Endothelial cell (in vitro differentiated cells): ENCODE measurements at regions not wholly inside any gene's neighbourhood (a gene's known extent, or its start where the extent isn't known, plus 50 kb on each side); places are given as distances from the start of the nearest gene placed in this dataset.

Experiments used
- DNase-seq: peaks from one replicate; pipeline ENCODE4 v3.0.0; 2021; ENCODE audit warnings: low spot score
- H3K27ac Mint-ChIP-seq: one replicate; pipeline ENCODE4 v1.8.0; 2021; ENCODE audit warnings: mixed read lengths, inconsistent platforms; ENCODE audit not compliant: unreplicated experiment
- H3K27me3 Mint-ChIP-seq: one replicate; pipeline ENCODE4 v1.8.0; 2021; ENCODE audit warnings: mild to moderate bottlenecking, moderate library complexity, mixed read lengths, inconsistent platforms; ENCODE audit not compliant: unreplicated experiment
- H3K36me3 Mint-ChIP-seq: one replicate; pipeline ENCODE4 v1.8.0; 2021; ENCODE audit warnings: mild to moderate bottlenecking, low read depth, mixed read lengths, inconsistent platforms; ENCODE audit not compliant: unreplicated experiment
- H3K4me1 Mint-ChIP-seq: one replicate; pipeline ENCODE4 v1.8.0; 2021; ENCODE audit warnings: mild to moderate bottlenecking, mixed read lengths, inconsistent platforms; ENCODE audit not compliant: unreplicated experiment
- H3K4me3 Mint-ChIP-seq: one replicate; pipeline ENCODE4 v1.8.0; 2021; ENCODE audit warnings: mild to moderate bottlenecking, mixed read lengths, inconsistent platforms; ENCODE audit not compliant: unreplicated experiment
- H3K9me3 Mint-ChIP-seq: one replicate; pipeline ENCODE4 v1.8.0; 2021; ENCODE audit warnings: mixed read lengths, inconsistent platforms; ENCODE audit not compliant: unreplicated experiment
- CTCF ChIP-seq: fragments of 200-600 bp; sonication (generic); IDR thresholded peaks from one replicate; pipeline ENCODE4 v1.5.0; 2021; ENCODE audit warnings: antibody characterized with exemption; ENCODE audit not compliant: unreplicated experiment

- Mint-ChIP-seq H3K9me3 (no peaks in the 10 kb centered on the region), H3K4me1 (peaks cover 39% of the 10 kb centered on the region), H3K27ac (no peak overlapping the region), H3K27me3 (peaks cover 9% of the 10 kb centered on the region), H3K4me3 (no peak overlapping the region), H3K36me3 (no peaks in the 10 kb centered on the region)
- TF ChIP-seq CTCF: no peak
- no peak for DNase-seq
Measured at GRCh38 chr20:58043236-58044140, 185.0 kb downstream of the ANKRD60 start.

DNA sequence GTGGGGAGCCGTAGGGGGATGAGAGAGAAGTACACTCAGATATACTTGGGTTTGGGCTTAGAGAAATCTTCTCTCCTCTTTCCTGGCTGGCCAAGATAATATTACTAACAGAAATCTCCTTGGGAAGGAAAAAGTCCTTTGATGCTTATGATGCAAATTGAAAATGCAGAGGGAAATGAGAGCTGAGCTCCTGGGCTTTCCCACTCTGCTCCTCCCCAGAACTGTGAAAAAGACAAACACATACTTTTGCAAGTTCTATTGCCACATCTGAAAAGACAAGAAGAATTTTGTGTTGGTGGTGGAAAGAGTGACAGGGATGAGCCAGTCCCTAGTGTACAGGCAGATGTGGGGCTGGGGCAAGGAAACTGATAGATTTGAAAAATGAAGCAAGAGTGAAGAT, 185.9 kb downstream of the ANKRD60 start:
- DNase-seq: no peak
- Mint-ChIP-seq H3K4me3 (no peak overlapping the region), H3K36me3 (no peaks in the 10 kb centered on the region), H3K27me3 (peaks cover 9% of the 10 kb centered on the region), H3K9me3 (no peaks in the 10 kb centered on the region), H3K27ac (peak overlapping the region; percentile 16), H3K4me1 (peaks cover 46% of the 10 kb centered on the region)
- TF ChIP-seq CTCF: no peak

DNA sequence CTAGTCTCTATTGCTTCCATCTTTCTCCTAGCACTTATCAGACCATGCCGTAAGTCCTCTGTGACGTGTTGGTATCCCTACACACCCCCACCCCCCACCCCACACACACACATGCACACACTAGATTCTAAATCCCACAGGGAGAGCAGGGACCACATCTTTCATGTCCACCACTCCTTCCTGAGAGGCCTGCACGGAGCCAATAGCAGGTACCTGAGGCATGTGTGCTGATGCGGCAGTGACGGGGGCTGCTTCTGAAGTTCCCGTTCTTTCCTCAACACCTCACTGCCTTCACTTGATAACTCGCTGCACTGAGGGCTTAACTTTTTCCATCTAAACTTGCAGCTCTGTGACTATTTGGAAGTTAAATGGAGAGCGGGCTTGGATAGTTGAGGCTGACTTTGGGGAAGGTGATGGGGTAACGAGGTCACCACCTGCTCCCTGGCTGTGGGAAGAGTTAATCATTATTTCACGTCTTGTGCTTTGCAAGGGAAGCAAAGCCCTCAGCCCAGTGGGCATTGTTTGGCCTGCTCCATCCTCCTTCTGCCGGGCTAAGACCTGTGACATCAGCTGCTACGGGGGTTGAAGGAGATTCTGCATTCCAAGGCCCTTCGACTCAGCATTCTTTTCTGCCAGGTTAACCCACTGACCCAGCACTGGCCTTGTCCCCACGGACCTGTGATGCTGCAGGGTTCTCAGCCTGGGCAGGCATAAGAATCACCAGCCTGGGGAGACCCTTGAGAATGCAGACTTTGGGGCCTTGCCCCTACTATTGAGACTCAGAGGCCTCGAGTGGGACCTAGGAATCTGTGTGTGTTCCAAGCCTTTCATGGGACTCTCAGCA, 187.8 kb downstream of the ANKRD60 start:
- no peaks in the 10 kb centered on the region for H3K36me3 Mint-ChIP-seq
- H3K4me3 Mint-ChIP-seq: no peak overlapping the region
- H3K27me3 Mint-ChIP-seq: peaks cover 6% of the 10 kb centered on the region
- no peaks in the 10 kb centered on the region for H3K9me3 Mint-ChIP-seq
- no peak for TF ChIP-seq CTCF
- DNase-seq: no peak
- no peak overlapping the region for H3K27ac Mint-ChIP-seq
- H3K4me1 Mint-ChIP-seq: peaks cover 42% of the 10 kb centered on the region

DNA sequence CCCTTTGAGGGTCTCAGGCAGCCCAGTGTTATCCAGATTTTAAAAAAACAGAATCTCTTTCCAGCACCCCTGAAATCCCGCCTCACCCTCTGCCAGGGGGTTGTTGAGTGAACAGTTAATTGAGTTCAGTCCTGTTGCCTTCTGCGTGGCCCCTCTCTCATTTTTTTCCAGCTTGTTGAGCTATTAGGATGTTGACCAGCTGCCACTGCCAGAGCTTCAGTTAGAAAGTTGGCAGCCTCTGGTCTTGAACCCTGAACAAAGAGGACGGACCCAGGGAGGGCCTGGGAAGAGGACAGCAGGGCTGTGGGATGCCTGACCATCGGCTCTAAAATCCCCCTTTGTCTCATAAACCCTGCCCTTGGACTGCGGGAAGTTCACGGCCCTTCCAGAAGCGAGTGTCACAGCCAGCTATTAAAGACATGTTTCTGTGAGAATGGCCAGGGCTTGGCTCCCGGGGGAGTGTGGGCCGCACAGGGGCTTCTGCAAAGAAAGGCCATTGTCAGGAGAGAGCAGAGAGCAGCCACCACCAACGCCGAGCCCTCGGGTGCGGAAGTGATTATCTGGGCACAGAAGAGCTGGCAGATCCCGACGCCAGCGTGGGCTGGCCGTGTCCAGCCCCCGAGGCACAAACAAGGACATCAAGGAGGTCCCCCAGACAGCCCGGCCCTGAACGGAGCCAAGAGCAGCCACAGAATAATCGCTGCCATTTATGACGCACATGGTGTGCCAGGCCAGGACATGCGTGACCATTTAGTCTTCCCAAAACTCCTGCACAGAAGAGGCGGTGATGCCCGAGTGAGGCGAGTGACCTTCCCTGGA, 189.0 kb downstream of the ANKRD60 start:
- no peak for TF ChIP-seq CTCF
- peak overlapping the region; percentile 9 for H3K27ac Mint-ChIP-seq
- H3K4me3 Mint-ChIP-seq: no peak overlapping the region
- peaks cover 33% of the 10 kb centered on the region for H3K4me1 Mint-ChIP-seq
- no peak for DNase-seq
- H3K36me3 Mint-ChIP-seq: no peaks in the 10 kb centered on the region
- peaks cover 6% of the 10 kb centered on the region for H3K27me3 Mint-ChIP-seq
- H3K9me3 Mint-ChIP-seq: no peaks in the 10 kb centered on the region
